ENCODE measurements at regions not wholly inside any gene's neighbourhood (a gene's known extent, or its start where the extent isn't known, plus 50 kb on each side); places are given as distances from the start of the nearest gene placed in this dataset.

GRCh38 chr2:234579231-234579962 is 82.5 kb upstream of the ARL4C start:
- H3K79me2 ChIP-seq (replicated peaks; ENCODE audit: insufficient read depth, low read length): no peaks in the 10 kb centered on the region
- H3K9ac ChIP-seq (ENCODE audit: low read length): no peak overlapping the region
- H2AFZ ChIP-seq (ENCODE audit: low read depth, low read length): no peak overlapping the region
- H3K4me3 ChIP-seq (ENCODE audit: low read length): no peak overlapping the region
- H3F3A ChIP-seq (ENCODE audit: insufficient read depth, low read length, poor library complexity, severe bottlenecking): no peaks in the 10 kb centered on the region
- no peaks in the 10 kb centered on the region for H3K9me3 ChIP-seq (ENCODE audit: low read length)
- no peaks in the 10 kb centered on the region for H3K36me3 ChIP-seq (ENCODE audit: insufficient read depth, low read length)
- no peaks in the 10 kb centered on the region for H3K9me2 ChIP-seq (ENCODE audit: insufficient read depth, low read length)
- no peak overlapping the region for H3K27ac ChIP-seq (ENCODE audit: low read length)
- TF ChIP-seq SMC3 (conservative IDR thresholded peaks at IDR 0.05; ENCODE audit: poor library complexity) (no peak), REST (IDR thresholded peaks at IDR 0.05; ENCODE audit: borderline replicate concordance) (no peak), EZH2 (IDR thresholded peaks at IDR 0.05; ENCODE audit: borderline replicate concordance, insufficient read depth, low read length, poor library complexity, severe bottlenecking) (no peak), TAF1 (IDR thresholded peaks at IDR 0.05; ENCODE audit: low read depth) (no peak), CTCF (IDR thresholded peaks at IDR 0.05; ENCODE audit: poor library complexity, severe bottlenecking) (no peak), EP300 (conservative IDR thresholded peaks at IDR 0.05; ENCODE audit: poor library complexity, severe bottlenecking) (no peak), RAD21 (conservative IDR thresholded peaks at IDR 0.05) (no peak), POLR2AphosphoS5 (IDR thresholded peaks at IDR 0.05) (no peak), MXI1 (conservative IDR thresholded peaks at IDR 0.05; ENCODE audit: poor library complexity, severe bottlenecking) (no peak)
- H3K4me2 ChIP-seq (ENCODE audit: low read length): no peak overlapping the region
- no peaks in the 10 kb centered on the region for H4K20me1 ChIP-seq (ENCODE audit: insufficient read depth)
- no peaks in the 10 kb centered on the region for H3K27me3 ChIP-seq (ENCODE audit: insufficient read depth, low read depth, low read length)

GRCh38 chr2:234578389-234578788 is 81.5 kb upstream of the ARL4C start:
- Histone ChIP-seq H3K4me3 (ENCODE audit: low read length) (no peak overlapping the region), H2AFZ (ENCODE audit: low read depth, low read length) (no peak overlapping the region), H3K9me2 (ENCODE audit: insufficient read depth, low read length) (no peaks in the 10 kb centered on the region), H3K9me3 (ENCODE audit: low read length) (no peaks in the 10 kb centered on the region), H4K20me1 (ENCODE audit: insufficient read depth) (no peaks in the 10 kb centered on the region), H3K79me2 (replicated peaks; ENCODE audit: insufficient read depth, low read length) (no peaks in the 10 kb centered on the region), H3K36me3 (ENCODE audit: insufficient read depth, low read length) (no peaks in the 10 kb centered on the region), H3F3A (ENCODE audit: insufficient read depth, low read length, poor library complexity, severe bottlenecking) (no peaks in the 10 kb centered on the region), H3K27me3 (ENCODE audit: insufficient read depth, low read depth, low read length) (no peaks in the 10 kb centered on the region), H3K9ac (ENCODE audit: low read length) (no peak overlapping the region), H3K4me2 (ENCODE audit: low read length) (no peak overlapping the region), H3K27ac (ENCODE audit: low read length) (no peak overlapping the region)
- TF ChIP-seq POLR2AphosphoS5 (IDR thresholded peaks at IDR 0.05) (no peak), CTCF (IDR thresholded peaks at IDR 0.05; ENCODE audit: poor library complexity, severe bottlenecking) (no peak), TAF1 (IDR thresholded peaks at IDR 0.05; ENCODE audit: low read depth) (no peak), EP300 (conservative IDR thresholded peaks at IDR 0.05; ENCODE audit: poor library complexity, severe bottlenecking) (no peak), RAD21 (conservative IDR thresholded peaks at IDR 0.05) (no peak), MXI1 (conservative IDR thresholded peaks at IDR 0.05; ENCODE audit: poor library complexity, severe bottlenecking) (no peak), SMC3 (conservative IDR thresholded peaks at IDR 0.05; ENCODE audit: poor library complexity) (no peak), EZH2 (IDR thresholded peaks at IDR 0.05; ENCODE audit: borderline replicate concordance, insufficient read depth, low read length, poor library complexity, severe bottlenecking) (no peak), REST (IDR thresholded peaks at IDR 0.05; ENCODE audit: borderline replicate concordance) (no peak)
